ENCODE measurements at regions not wholly inside any gene's neighbourhood (a gene's known extent, or its start where the extent isn't known, plus 50 kb on each side); places are given as distances from the start of the nearest gene placed in this dataset.

DNA sequence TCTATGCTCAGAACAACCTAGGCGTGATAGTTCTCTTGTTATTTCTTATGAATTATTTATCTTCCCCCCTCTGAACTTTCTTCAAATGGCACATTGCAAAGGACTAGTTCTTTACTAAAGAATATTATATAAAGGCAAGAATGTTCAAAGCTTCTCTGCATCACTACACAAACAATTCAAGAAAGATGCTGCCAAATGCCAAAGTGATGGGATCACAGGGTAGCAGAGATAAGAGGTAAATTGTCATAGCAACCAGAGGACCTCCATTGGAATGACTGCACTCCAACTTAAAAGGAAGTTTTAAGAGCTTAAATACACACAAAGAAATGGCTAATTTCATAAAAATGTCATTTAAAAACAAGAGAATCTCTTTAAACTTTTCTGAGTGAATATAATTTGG, 72.8 kb downstream of the AQP4 start (continued):
- TF ChIP-seq, protein P1, sequence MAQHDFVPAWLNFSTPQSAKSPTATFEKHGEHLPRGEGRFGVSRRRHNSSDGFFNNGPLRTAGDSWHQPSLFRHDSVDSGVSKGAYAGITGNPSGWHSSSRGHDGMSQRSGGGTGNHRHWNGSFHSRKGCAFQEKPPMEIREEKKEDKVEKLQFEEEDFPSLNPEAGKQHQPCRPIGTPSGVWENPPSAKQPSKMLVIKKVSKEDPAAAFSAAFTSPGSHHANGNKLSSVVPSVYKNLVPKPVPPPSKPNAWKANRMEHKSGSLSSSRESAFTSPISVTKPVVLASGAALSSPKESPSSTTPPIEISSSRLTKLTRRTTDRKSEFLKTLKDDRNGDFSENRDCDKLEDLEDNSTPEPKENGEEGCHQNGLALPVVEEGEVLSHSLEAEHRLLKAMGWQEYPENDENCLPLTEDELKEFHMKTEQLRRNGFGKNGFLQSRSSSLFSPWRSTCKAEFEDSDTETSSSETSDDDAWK (CRISPR knock-in tag; IDR thresholded peaks at IDR 0.05), result no peak
- TF ChIP-seq CBX2 (IDR thresholded peaks at IDR 0.05; ENCODE audit: low read depth, low read length), result no peak
- no peak for TF ChIP-seq CBX2 (CRISPR knock-in tag; IDR thresholded peaks at IDR 0.05; ENCODE audit: low read depth)

DNA sequence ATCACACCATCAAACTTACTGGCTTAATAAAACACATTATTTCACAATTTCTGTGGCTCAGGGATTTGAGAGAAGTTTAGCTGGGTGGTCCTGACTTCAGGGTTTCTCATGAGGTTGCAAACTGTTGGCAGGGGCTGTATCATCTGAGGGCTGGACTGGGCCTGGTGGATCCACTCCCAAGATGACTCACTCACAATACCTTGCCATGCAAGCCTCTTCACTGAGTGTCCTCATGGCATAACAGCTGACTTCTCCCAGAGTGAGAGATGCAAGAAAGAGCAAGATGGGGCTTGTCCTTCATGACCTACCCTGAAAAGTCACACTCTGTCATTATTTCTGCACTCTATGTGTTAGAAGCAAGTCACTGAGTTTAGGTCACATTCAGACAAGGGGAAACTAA, 73.8 kb downstream of the AQP4 start:
- ChIA-PET CTCF (ENCODE audit: low intra/inter-chr PET ratio, low total read pairs) (no interaction called here), POLR2A (no interaction called here)
- Histone ChIP-seq H2AFZ (ENCODE audit: low read length) (no peak overlapping the region), H3K4me3 (replicated peaks in 1 of 3; ENCODE audit: insufficient read depth in 1 of 3, low read depth in 2 of 3, low read length in 3 of 3) (no peak overlapping the region), H3K27me3 (ENCODE audit: control insufficient read depth in 1 of 2, insufficient read depth in 2 of 2, low read length in 2 of 2) (no peaks in the 10 kb centered on the region), H3K4me2 (ENCODE audit: low read depth, low read length) (no peak overlapping the region), H4K20me1 (ENCODE audit: insufficient read depth, low read length) (no peaks in the 10 kb centered on the region), H3K4me1 (ENCODE audit: insufficient read depth, low read length) (no peaks in the 10 kb centered on the region), H3K27ac (ENCODE audit: extremely low read length, insufficient read depth, low read length) (no peak overlapping the region), H3K36me3 (replicated peaks in 1 of 2; ENCODE audit: control insufficient read depth in 1 of 2, insufficient read depth in 2 of 2, low read length in 2 of 2) (no peaks in the 10 kb centered on the region), H3K9me3 (ENCODE audit: low read length) (no peaks in the 10 kb centered on the region), H3K9ac (ENCODE audit: insufficient read depth, low read depth, low read length) (no peak overlapping the region), H3K79me2 (ENCODE audit: insufficient read depth, low read length) (no peaks in the 10 kb centered on the region)
- TF ChIP-seq BRD4 (CRISPR knock-in tag; IDR thresholded peaks at IDR 0.05) (no peak), ZNF282 (IDR thresholded peaks at IDR 0.05; ENCODE audit: partially characterized antibody) (no peak), TEAD3 (CRISPR knock-in tag; optimal IDR thresholded peaks at IDR 0.05; ENCODE audit: borderline replicate concordance) (no peak), SMAD3 (CRISPR knock-in tag; IDR thresholded peaks at IDR 0.05) (no peak), ZBTB38 (CRISPR knock-in tag; IDR thresholded peaks at IDR 0.05) (no peak), ZNF7 (CRISPR knock-in tag; IDR thresholded peaks at IDR 0.05) (no peak), ATRX (CRISPR knock-in tag; IDR thresholded peaks at IDR 0.05; ENCODE audit: borderline replicate concordance) (no peak), ZNF644 (CRISPR knock-in tag; IDR thresholded peaks at IDR 0.05; ENCODE audit: low read depth) (no peak), NBN (conservative IDR thresholded peaks at IDR 0.05) (no peak), HCFC1 (IDR thresholded peaks at IDR 0.05; ENCODE audit: low read depth, low read length) (no peak), ZBTB1 (CRISPR knock-in tag; IDR thresholded peaks at IDR 0.05; ENCODE audit: borderline replicate concordance) (no peak), ASH2L (IDR thresholded peaks at IDR 0.05; ENCODE audit: insufficient read length, low read depth, low read length) (no peak)
- TF ChIP-seq, protein P2, sequence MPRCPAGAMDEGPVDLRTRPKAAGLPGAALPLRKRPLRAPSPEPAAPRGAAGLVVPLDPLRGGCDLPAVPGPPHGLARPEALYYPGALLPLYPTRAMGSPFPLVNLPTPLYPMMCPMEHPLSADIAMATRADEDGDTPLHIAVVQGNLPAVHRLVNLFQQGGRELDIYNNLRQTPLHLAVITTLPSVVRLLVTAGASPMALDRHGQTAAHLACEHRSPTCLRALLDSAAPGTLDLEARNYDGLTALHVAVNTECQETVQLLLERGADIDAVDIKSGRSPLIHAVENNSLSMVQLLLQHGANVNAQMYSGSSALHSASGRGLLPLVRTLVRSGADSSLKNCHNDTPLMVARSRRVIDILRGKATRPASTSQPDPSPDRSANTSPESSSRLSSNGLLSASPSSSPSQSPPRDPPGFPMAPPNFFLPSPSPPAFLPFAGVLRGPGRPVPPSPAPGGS (CRISPR knock-in tag; IDR thresholded peaks at IDR 0.05), result no peak
- TF ChIP-seq, protein P3, sequence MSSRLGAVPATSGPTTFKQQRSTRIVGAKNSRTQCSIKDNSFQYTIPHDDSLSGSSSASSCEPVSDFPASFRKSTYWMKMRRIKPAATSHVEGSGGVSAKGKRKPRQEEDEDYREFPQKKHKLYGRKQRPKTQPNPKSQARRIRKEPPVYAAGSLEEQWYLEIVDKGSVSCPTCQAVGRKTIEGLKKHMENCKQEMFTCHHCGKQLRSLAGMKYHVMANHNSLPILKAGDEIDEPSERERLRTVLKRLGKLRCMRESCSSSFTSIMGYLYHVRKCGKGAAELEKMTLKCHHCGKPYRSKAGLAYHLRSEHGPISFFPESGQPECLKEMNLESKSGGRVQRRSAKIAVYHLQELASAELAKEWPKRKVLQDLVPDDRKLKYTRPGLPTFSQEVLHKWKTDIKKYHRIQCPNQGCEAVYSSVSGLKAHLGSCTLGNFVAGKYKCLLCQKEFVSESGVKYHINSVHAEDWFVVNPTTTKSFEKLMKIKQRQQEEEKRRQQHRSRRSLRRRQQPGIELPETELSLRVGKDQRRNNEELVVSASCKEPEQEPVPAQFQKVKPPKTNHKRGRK (CRISPR knock-in tag; IDR thresholded peaks at IDR 0.05), result no peak
- TF ChIP-seq, protein P4, sequence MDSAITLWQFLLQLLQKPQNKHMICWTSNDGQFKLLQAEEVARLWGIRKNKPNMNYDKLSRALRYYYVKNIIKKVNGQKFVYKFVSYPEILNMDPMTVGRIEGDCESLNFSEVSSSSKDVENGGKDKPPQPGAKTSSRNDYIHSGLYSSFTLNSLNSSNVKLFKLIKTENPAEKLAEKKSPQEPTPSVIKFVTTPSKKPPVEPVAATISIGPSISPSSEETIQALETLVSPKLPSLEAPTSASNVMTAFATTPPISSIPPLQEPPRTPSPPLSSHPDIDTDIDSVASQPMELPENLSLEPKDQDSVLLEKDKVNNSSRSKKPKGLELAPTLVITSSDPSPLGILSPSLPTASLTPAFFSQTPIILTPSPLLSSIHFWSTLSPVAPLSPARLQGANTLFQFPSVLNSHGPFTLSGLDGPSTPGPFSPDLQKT (CRISPR knock-in tag; IDR thresholded peaks at IDR 0.05; ENCODE audit: borderline replicate concordance), result no peak
- TF ChIP-seq, protein P5, sequence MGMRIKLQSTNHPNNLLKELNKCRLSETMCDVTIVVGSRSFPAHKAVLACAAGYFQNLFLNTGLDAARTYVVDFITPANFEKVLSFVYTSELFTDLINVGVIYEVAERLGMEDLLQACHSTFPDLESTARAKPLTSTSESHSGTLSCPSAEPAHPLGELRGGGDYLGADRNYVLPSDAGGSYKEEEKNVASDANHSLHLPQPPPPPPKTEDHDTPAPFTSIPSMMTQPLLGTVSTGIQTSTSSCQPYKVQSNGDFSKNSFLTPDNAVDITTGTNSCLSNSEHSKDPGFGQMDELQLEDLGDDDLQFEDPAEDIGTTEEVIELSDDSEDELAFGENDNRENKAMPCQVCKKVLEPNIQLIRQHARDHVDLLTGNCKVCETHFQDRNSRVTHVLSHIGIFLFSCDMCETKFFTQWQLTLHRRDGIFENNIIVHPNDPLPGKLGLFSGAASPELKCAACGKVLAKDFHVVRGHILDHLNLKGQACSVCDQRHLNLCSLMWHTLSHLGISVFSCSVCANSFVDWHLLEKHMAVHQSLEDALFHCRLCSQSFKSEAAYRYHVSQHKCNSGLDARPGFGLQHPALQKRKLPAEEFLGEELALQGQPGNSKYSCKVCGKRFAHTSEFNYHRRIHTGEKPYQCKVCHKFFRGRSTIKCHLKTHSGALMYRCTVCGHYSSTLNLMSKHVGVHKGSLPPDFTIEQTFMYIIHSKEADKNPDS (CRISPR knock-in tag; IDR thresholded peaks at IDR 0.05), result no peak
- FAIRE-seq (no peak), DNase-seq (ENCODE audit: low spot score) (no peak), ATAC-seq (no peak)
- intact Hi-C loops (cut with micrococcal nuclease; ENCODE audit: unreplicated experiment) (no loop called here), in situ Hi-C loops (cut with HindIII; ENCODE audit: extremely low pct_ligation_motif_present, low pct_unique_long_range_greater_than_20kb) (no loop called here)
- BruUV-seq (replicated peaks), result no TSS peak
